ENCODE measurements at regions not wholly inside any gene's neighbourhood (a gene's known extent, or its start where the extent isn't known, plus 50 kb on each side); places are given as distances from the start of the nearest gene placed in this dataset.

GRCh38 chr9:106059886-106060285 lies 365.5 kb downstream of the TMEM38B start:
- H3K4me1 ChIP-seq (ENCODE audit: control insufficient read depth in 4 of 4, insufficient read depth in 4 of 4, low read length in 3 of 4), result peaks cover 0 to 1% (median 0%) of the 10 kb centered on the region in 4 donors
- no peaks in the 10 kb centered on the region for H3K27me3 ChIP-seq (ENCODE audit: control insufficient read depth in 4 of 4, insufficient read depth in 4 of 4, low read length in 3 of 4)
- no peaks in the 10 kb centered on the region for H3K36me3 ChIP-seq (ENCODE audit: control insufficient read depth in 4 of 4, insufficient read depth in 3 of 4, low read depth in 1 of 4, low read length in 3 of 4)
- no peak for DNase-seq (ENCODE audit: low spot score)
- no peaks in the 10 kb centered on the region for H3K9me3 ChIP-seq (ENCODE audit: control insufficient read depth in 4 of 4, low read length in 3 of 4)
- no peak overlapping the region for H3K27ac ChIP-seq (ENCODE audit: low read depth in 1 of 2, low read length in 2 of 2)
- no peak overlapping the region for H3K4me3 ChIP-seq (ENCODE audit: low read depth in 1 of 3, low read length in 3 of 3)
- WGBS, result 88% methylated on average over 8 of the region's 8 CpGs
- TF ChIP-seq ATF3 (IDR thresholded peaks at IDR 0.05) (no peak), FOXA2 (IDR thresholded peaks at IDR 0.05) (no peak), CTCF (IDR thresholded peaks at IDR 0.05; ENCODE audit: low read depth, low read length, missing input control) (no peak), TAF1 (conservative IDR thresholded peaks at IDR 0.05) (no peak), ZBTB33 (IDR thresholded peaks at IDR 0.05) (no peak), NR2F2 (IDR thresholded peaks at IDR 0.05) (no peak), RXRA (IDR thresholded peaks at IDR 0.05) (no peak), HNF4A (conservative IDR thresholded peaks at IDR 0.05) (no peak), HNF4G (IDR thresholded peaks at IDR 0.05) (no peak), REST (IDR thresholded peaks at IDR 0.05) (no peak)
- no peak overlapping the region for H3K9ac ChIP-seq (ENCODE audit: low read depth in 1 of 2, low read length in 2 of 2)

- no peak overlapping the region for H3K27ac ChIP-seq (ENCODE audit: low read depth in 1 of 2, low read length in 2 of 2)
- no peaks in the 10 kb centered on the region for H3K27me3 ChIP-seq (ENCODE audit: control insufficient read depth in 4 of 4, insufficient read depth in 4 of 4, low read length in 3 of 4)
- DNase-seq (ENCODE audit: low spot score), result no peak
- no peaks in the 10 kb centered on the region for H3K9me3 ChIP-seq (ENCODE audit: control insufficient read depth in 4 of 4, low read length in 3 of 4)
- peaks cover 0 to 1% (median 0%) of the 10 kb centered on the region in 4 donors for H3K4me1 ChIP-seq (ENCODE audit: control insufficient read depth in 4 of 4, insufficient read depth in 4 of 4, low read length in 3 of 4)
- H3K9ac ChIP-seq (ENCODE audit: low read depth in 1 of 2, low read length in 2 of 2), result no peak overlapping the region
- no peak overlapping the region for H3K4me3 ChIP-seq (ENCODE audit: low read depth in 1 of 3, low read length in 3 of 3)
- no peaks in the 10 kb centered on the region for H3K36me3 ChIP-seq (ENCODE audit: control insufficient read depth in 4 of 4, insufficient read depth in 3 of 4, low read depth in 1 of 4, low read length in 3 of 4)
- TF ChIP-seq ATF3 (IDR thresholded peaks at IDR 0.05) (no peak), HNF4A (conservative IDR thresholded peaks at IDR 0.05) (no peak), CTCF (IDR thresholded peaks at IDR 0.05; ENCODE audit: low read depth, low read length, missing input control) (no peak), FOXA1 (IDR thresholded peaks at IDR 0.05) (no peak), HNF4G (IDR thresholded peaks at IDR 0.05) (no peak), RAD21 (IDR thresholded peaks at IDR 0.05) (no peak), TAF1 (conservative IDR thresholded peaks at IDR 0.05) (no peak), MAX (IDR thresholded peaks at IDR 0.05) (no peak), ZBTB33 (IDR thresholded peaks at IDR 0.05) (no peak), RXRA (IDR thresholded peaks at IDR 0.05) (no peak), EGR1 (IDR thresholded peaks at IDR 0.05; ENCODE audit: low read depth in 2 of 2) (no peak), JUND (IDR thresholded peaks at IDR 0.05) (no peak)
Measured at GRCh38 chr9:106060885-106061284, 366.5 kb downstream of the TMEM38B start.

All from liver (tissue), 8 donors.